Left kidney (tissue), 1 donor: ENCODE measurements at regions not wholly inside any gene's neighbourhood (a gene's known extent, or its start where the extent isn't known, plus 50 kb on each side); places are given as distances from the start of the nearest gene placed in this dataset.
A peak's percentile ranks its signal among the peaks of the same experiment; 100 is the strongest.
"Not testable (repeated sequence)": the region's sequence is repeated elsewhere in the genome, so short reads cannot be mapped to it uniquely, and the experiment has no call there.

Experiments used
- DNase-seq: peaks from one replicate; pipeline ENCODE4 v3.0.0-alpha.2; 2013

DNA sequence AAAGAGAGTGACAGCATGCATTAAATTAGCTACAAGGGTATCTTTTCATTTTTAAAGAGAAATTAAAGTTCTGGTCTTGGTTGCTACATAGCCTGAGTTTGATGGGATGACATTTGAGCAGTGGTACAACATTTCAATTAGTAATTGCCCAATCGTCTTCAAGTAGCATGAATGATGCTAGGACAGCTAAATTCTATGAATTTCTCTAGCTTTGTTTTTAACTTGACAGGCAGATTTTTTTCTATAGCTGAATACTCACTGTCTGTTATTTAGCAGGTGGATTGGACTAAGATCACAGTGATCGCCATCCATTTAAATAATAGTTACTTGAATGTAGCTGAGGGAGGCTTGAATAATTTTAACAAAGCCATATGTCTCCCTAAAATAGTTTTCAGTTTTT lies 162.2 kb downstream of the OXSM start:
- no peak for DNase-seq

DNA sequence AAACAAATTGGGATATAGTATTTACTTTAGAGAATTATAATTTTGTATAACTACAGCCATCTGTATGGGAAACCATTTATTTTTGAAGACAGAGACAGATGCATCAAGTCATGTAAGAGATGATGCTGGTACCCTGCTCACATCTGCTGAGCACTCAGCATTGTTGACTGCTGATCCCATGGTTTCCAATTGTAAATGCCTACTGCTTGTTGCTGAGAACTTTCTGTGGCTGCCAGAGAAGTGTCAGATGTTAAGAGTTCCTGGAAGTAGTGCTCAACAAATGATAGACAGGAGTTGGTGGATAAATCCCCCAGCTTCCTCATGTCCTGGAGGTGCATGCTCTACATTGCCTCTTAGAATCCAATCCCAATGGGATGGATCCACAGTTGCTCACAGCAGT lies 167.1 kb downstream of the OXSM start:
- no peak for DNase-seq

DNA sequence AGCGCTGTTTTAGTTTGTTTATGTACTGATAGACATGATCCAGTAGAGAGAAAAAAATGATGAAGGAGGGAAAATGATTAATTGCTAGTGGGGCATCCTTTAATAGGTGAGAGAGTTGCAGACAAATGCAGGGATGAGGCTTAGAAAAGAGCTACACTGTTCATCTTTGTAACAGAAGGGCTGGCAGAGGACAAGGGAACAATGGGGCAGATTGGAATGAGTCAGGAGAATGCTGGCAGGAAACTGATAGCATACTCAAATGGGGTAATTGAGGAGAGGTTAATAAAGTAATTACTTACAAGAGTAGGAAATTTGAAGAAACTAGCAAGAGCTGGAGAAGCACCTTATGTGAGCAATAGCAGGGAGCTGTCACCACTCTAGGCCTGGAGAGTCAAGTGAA lies 170.9 kb downstream of the OXSM start:
- DNase-seq = no peak

DNA sequence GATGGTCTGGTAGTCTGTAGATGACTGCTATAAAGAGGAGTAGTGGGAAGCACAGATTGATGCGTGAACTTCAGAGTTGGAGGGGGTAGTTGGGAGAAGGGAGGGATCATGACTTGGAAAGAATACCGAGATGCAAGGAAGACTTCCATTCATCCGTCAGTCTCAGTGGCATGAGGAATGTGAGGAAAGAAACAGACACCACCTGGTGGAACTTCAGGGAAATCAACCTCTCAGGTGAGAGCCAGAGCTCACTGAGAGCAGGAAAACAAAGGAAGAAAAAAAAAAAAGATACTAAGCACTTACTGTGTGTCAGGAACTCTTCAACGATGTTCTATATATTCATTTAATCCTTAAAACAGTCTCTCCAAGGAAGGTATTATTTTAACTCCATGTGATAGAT lies 172.4 kb downstream of the OXSM start:
- DNase-seq = no peak

DNA sequence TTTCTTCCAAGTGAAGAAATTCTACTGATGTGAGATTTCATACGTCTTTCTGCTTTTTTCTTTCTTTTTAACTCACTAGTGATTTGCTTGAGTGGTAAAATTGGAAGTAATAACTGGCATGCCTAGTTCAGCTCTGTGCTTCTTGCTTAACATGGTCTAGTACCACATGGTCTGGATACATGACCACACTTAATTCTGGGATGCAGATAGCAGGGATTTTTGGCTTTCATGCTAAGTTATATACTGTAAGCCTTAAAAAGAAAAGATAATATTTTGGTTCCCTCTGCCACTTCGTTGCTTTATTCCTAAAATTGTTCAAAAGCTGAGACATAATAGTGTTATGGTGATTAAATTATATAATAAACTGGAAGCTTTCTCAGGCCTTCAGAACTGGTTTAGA lies 174.3 kb downstream of the OXSM start:
- DNase-seq = no peak

DNA sequence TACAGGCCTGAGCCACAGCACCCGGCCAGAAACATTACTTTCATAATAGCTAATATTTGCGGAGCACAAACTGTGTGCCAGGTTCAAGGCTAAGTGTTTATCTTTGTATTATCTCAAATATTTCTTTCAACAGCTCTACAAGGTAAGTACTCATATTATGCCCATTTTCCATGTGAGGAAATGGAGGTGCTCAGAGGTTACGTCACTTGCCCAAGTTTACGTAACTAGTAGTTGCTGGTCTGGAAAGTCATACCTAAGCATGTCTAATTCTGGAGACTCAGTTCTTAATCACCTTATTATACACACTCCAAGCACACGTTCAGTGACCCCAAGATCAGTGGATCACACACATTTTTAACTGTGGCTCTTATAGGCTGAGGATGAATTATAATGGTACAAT lies 177.5 kb downstream of the OXSM start:
- no peak for DNase-seq

DNA sequence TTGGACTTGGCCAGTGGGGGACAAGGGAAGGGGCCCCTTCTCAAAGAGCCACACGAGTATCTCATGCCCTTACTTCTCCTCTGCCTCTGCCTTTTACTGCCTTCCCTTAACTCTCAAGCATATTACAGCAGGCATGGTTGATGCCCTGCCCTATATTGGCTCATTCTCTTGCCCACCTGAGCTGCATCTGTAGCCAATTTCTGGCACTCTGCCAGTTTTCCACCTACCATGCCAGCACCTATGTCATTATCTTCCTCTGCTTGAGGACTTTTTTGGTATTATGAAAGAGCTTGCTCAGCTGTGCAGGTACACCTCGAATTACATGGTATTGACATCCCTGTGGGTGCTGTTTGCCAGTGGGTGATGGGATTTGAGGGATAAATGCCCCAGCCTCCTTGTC lies 181.8 kb downstream of the OXSM start:
- no peak for DNase-seq

DNA sequence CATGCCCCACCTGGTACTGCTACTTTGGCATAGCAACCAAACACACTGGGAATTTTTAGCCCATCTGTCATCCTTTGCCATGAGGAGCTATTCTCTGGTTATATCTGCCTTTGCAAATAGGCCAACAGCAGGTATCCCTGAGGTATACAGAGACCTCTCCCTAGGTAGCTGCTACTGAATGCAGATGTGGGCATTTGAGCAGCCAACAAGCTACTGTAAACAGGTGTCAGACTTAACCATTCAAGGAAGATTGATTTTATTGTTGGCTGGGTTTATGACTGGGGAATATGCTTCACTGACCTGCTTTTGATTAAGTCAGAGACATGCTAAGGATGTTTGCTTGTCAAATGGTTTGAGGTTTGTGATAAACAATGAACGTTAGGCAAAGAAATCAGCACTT lies 183.2 kb downstream of the OXSM start:
- DNase-seq = no peak

DNA sequence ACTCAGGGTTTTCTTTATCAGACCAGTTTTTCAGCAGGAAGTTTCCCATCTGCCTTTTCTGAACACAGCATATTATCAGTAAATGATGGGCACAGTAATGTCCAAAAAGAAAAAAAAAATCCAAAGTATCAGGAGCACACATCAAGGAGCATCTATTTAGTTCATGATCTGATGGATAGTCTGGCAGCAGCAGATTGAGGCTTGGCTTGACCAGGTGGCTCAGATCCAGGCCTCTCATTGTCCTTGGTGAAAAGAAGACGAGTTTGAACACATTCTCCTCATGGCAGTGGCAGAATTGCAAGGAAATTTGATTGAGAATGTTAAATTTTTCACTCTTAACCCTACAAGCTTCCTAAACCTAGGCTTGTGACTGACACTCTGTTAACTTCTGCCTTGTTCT lies 192.9 kb downstream of the OXSM start:
- DNase-seq = no peak

DNA sequence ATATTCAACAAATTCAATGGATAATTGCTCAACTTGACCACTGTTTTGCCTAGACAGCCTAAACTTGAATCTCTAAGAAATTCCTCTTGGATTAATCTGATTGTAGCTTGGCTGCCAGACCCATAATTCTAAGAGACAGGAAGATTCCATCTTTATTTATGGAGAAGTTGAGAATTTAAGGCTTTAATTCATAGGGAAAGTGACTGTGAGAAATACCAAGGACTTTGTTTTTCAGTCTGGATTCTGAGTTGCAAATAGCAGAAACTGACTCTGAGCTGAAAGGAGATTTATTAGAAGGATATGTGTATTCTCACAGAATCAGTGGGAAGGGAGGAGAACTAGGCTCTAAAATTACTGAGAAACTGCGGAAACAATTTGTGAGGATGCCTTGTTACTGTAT lies 195.7 kb downstream of the OXSM start:
- no peak for DNase-seq

DNA sequence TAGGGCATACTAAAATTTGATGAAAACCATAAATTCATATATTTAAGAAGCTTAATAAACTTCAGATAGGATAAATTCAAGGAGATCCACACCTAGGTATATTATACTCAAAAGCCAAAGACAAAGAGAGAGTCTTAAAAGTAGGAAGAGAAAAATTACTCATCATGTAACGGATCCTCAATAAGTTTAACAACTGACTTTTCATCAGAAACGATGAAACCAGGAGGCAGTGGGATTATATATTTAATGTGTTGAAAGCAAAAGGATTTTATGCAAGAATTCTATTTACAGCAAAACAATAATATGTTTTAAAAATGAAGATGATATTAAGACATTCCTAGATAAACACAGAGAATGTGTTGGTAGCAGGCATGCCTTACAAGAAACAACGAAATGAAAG lies 202.7 kb downstream of the OXSM start:
- DNase-seq = no peak

DNA sequence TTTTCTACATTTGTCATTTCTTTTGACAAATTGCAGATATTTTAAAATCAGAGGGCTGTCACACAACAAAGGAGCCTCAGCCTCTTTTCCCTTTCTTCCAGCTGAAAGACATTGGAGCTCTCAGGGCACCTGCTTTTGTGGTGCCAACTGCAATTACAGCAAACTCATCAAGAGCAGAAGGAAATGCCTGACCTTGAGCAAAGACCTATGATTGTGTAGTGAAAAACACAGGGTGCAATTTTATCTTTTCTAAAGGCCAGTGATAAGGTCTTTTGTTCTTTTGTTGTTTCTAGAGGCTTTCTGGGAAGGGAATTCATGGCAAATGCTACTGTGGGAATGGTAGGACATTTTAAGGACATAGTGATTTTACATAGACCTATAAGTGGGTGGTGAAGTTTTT lies 214.3 kb downstream of the OXSM start:
- DNase-seq = no peak

DNA sequence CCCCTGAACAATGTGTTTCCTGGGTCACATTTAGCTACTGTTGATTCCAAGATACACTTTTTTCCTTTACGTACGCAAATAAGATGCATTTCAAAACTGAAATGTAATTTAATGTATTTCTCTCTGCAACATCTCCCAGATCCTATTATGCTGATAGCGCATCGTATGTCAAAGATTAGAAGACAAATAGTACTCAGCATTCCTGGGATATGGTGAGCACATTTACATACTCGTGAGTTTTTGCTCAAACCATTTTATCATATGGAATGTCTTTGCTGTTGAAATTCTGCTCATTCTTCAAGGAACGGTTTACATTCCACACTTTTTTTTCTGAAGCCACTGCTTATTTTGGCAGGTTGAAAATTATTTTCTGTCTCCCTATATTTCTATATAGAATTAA lies 221.4 kb downstream of the OXSM start:
- no peak for DNase-seq

DNA sequence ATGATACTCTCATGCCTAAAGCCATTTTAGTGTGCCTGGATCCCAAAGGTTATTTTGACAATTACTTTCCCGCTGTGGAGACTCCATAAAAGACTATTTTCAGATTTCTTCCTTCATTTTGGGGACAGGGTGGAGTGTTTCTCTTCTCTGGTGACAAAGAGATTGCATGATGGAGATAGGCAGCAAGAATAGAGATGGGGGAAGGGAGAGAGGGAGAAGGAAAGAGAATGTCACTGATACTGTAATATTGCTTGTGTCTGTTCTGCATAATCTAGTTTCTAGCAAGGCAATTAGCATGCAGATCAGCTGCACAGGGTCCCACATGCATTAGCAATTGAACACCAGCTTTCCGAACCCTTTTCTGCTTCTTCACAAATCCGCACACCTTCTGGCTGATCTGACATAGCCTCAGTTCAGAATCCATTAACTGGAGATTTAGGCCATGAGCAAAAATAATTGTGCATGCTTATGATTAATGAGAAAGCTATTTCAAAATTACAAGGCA lies 222.4 kb downstream of the OXSM start:
- no peak for DNase-seq

DNA sequence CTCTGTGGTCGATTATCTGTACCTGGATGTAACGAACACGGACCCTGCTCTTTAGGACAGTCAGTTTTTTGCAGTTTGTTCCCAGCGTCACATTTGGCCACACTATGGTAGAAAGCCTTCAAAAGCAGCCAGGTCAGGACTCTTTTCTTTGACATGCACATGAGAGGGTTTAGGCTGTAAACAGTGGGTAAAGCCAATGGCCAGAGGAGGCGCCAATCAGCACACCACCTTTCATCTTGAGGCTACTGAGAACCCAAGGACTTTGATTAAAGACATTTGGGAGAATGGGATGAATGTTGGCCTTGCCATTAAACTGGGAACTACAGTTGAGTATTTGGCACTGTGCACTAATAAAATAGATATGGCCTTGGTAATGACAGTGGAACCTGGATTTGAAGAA lies 225.9 kb downstream of the OXSM start:
- DNase-seq = no peak

DNA sequence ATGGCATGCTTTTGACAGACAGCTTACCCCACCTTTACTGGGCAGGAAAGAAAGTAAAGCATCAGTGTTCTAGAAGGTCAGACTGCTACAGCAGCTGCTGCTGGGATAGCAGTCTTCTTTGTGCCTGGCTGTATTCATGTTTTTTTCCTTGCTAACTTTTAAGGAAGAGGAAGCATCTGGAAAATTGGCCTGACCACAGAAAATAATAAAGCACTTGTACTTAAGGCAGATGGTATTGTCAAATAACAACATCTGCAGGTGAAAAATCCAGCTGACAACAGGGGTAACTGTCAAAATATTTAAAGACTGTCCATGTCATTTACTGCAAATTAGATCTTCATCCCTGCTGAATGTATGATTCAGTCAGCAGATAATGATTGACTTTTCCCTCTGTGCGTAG lies 229.0 kb downstream of the OXSM start:
- DNase-seq = no peak

DNA sequence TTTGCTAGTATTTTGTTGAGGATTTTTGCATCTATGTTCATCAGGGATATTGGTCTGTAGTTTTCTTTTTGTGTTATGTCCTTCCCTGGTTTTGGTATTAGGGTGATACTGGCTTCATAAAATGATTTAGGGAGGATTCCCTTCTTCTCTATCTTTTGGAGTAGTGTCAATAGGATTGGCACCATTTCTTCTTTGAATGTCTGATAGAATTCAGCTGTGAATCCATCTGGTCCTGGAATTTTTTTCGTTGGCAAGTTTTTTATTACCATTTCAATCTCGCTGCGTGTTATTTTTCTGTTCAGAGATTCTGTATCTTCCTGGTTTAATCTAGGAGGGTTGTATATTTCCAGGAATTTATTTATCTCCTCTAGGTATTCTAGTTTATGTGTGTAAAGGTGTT lies 234.3 kb downstream of the OXSM start:
- DNase-seq = not testable (repeated sequence)

DNA sequence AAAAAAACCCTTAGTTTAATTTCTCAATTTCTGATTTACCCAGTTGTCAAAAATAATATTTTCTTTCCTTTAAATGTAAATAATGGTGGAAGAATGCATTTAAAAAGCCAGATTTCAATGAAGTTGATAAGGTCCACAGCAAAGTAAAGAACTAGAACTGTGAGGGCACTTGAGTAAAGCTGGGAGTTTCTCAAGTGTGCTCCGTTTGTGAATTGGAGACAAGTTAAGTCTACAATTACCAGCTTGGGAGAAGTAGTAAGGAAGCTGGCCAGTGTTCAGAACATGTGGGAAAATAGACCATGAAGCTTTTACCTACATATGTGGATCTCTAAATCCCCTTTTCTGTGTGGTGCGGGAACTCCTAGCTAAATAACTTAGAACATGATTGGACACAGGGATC lies 239.4 kb downstream of the OXSM start:
- DNase-seq = no peak

DNA sequence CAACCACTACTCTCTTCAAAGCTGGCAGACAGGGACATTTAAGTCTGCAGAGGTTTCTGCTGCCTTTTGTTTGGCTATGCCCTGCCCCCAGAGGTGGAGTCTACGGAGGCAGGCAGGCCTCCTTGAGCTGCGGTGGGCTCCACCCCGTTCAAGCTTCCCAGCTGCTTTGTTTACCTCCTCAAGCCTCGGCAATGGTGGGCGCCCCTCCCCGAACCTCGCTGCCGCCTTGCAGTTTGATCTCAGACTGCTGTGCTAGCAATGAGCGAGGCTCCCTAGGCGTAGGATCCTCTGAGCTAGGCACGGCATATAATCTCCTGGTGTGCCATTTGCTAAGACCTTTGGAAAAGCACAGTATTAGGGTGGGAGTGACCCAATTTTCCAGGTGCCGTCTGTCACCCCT lies 252.2 kb downstream of the OXSM start:
- DNase-seq = not testable (repeated sequence)

DNA sequence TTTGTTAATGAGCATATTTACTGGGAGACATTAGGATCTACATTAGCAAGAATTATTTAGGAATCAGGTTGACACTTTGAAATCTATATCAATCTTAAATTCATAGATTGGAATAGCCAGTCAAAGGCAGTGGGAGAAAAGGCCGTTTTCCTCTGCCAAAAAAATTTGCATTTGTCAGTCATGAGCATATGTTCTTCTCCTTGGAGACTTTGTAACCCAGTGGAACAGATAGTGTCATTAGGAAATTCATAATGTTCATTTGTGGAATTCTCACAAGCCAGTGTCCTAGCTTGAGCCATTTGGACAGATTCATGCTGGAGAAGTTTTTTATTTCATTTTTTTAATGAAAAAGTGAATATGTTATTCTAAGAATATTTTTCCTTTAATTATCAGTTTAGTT lies 260.1 kb downstream of the OXSM start:
- DNase-seq = no peak

DNA sequence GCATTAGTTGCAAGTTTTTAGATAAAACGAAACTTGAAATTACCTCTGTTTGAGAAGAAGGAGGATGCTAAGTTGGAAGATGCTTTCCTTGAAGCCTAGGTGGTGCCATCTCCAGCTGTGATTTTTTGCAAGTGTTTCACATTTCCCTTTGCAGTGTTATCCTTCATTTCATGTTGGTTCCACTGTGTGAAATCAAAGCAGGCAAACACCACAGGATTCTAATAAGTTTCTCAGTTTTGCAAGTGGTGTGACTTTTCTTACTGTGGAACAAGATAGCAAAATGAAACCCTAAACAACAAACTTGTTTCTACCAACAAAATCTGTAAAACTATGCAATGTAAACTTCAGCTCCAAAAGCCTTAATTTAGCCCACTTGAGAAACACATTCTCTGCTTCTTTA lies 260.9 kb downstream of the OXSM start:
- DNase-seq = no peak

DNA sequence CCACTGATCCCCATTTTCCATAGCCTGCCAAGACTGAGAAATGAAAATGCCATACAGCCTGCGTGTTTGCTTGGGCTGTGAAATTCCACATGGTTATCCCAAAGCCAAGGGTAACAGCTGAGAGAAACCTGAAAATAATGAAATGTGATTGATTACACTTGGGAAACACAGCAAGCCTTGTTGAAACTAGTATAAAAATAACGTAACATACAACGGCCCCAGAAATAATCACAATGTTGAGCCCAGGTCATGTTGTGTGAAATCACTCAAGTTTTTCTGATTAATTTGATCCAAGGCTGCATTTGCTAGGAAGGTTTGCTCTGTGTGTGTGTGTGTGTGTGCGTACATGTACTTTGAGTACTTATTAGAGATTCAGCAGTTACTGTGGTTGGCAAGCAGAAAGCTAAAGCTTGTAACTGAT lies 269.0 kb downstream of the OXSM start:
- DNase-seq = peak; percentile 55

DNA sequence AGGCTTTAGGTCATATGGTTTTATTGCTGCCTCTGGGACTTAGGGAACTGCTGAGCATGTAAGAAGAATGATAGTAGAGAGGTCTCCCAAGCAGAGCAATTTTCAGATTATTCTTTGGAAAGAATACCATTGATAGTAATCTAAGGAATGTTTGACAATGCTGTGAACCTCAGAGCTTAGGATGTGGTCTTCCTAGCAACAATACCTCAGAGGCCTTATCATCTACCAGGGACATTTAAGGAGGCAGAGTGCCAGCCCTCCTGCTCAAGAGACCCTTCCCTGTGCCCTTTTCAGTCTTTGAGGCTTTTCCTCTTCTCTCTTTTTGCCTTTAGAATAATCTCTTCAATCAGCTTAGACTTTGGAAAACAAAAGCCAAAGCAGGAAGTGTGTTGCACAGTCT lies 272.1 kb downstream of the OXSM start:
- no peak for DNase-seq

DNA sequence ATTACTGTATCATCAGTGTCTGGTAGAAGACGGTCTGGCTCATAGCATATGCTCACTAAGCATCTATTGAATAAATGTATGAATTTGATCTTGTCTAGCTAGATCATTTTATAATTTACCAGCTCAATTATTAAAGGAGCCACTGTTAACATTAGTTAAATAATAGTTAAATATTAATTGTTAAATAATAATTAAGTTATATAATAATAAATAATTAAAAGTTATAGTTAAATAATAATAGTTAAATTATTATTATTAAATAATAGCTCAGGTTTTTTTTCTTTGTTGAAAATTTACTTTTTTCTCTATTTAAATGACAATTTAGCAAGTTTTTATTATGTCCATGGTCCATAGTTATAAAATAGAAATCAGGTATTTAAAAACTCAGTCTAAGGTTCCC lies 274.4 kb downstream of the OXSM start:
- no peak for DNase-seq

DNA sequence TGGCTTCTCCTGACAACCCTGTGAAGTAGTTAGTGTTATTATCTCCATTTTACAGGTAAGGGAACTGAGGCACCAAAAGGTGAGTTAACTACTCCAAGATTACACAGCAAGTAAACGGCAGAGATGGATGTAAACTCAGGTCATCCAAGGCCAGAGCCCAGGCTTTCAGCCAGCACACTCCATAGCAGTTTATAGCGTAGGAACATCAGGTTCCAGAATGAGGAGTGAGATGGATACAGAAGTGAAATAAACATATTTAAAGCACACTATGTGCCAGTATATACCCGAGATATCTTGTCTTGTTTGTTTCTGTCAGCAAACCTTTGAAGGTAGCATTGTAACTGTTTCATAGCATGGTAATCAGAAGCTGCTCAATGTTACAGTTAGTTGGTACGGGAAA lies 279.0 kb downstream of the OXSM start:
- DNase-seq = no peak

DNA sequence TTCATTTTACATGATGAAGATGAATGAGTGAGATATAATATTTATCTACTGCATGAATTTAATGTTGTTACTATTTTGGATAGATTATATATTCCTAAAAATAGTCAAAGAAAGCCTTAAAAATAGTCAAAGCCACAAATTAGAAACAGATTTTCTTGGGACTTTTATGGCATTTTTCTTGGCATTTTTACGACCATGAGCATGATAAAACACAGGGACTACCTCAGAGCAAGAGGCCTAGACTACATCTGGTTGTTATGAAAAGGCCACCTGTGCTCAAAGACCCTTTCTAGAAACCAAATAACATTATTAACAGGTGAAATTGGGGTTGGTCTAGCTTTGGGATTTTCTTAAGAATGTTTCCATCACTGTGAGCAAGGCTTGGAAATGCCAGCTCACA lies 281.0 kb downstream of the OXSM start:
- DNase-seq = no peak
